Tibial nerve (tissue), 4 donors: ENCODE measurements at regions not wholly inside any gene's neighbourhood (a gene's known extent, or its start where the extent isn't known, plus 50 kb on each side); places are given as distances from the start of the nearest gene placed in this dataset.

ENCODE experiments used
- CTCF ChIP-seq, 5 experiments: fragments of 200-600 bp in 3 of 5; fragments of 450-650 bp in 2 of 5; sonication (generic) in 3 of 5; IDR thresholded peaks; one replicate each; pipeline ENCODE4 v1.5.1; 2016 to 2019; ENCODE audit warnings: antibody characterized with exemption in 5 of 5, mild to moderate bottlenecking in 3 of 5, moderate library complexity in 2 of 5
- EP300 ChIP-seq, 2 donors: sonication (generic); formaldehyde crosslinking; IDR thresholded peaks; one replicate each; pipeline ENCODE4 v1.6.1; 2017; ENCODE audit warnings: antibody characterized with exemption in 2 of 2, mild to moderate bottlenecking in 1 of 2

DNA sequence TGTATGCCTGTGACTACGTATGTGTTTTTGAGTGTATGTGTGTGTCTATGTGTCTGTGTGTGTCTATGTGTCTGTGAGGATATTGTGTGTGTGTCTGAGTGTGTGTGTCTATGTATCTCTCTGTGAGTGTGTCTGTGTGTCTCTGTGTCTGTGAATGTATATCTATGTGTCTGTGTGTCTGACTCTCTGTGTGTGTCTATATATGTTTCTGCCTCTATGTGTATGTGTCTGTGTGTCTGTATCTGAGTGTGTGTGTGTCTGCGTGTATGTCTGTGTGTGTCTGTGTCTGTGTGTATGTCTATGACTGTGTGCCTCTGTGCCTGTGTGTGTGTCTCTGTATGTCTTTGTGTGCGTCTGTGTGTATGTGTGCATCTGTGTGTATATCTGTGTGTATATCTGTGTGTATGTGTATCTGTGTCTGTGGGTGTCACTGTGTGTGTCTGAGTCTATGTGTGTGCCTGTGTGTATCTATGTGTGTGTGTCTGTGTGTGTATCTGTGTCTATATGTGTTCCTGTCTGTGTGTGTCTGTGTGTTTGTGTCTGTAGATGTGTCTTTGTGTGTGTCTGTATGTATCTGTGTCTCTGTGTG, 172.7 kb downstream of the MYCN start:
- TF ChIP-seq EP300 (IDR thresholded peaks at IDR 0.05) (no peak), CTCF (IDR thresholded peaks at IDR 0.05) (no peak)
